Erythroblast (primary cell): ENCODE measurements at regions not wholly inside any gene's neighbourhood (a gene's known extent, or its start where the extent isn't known, plus 50 kb on each side); places are given as distances from the start of the nearest gene placed in this dataset.
A peak's percentile ranks its signal among the peaks of the same experiment; 100 is the strongest.

Experiments used
- DNase-seq, 2 experiments: peaks; one replicate each; lab custom pipeline; 2025; lab: John Stamatoyannopoulos, UW
- GATA1 ChIP-seq: IDR thresholded peaks from 2 replicates; pipeline ENCODE4 v1.6.1; 2011; ENCODE audit warnings: low read depth, mild to moderate bottlenecking, control low read depth, low read length, moderate library complexity
- POLR2A ChIP-seq: IDR thresholded peaks from 2 replicates; pipeline ENCODE4 v1.6.1; 2011; ENCODE audit warnings: mild to moderate bottlenecking, low read length

DNA sequence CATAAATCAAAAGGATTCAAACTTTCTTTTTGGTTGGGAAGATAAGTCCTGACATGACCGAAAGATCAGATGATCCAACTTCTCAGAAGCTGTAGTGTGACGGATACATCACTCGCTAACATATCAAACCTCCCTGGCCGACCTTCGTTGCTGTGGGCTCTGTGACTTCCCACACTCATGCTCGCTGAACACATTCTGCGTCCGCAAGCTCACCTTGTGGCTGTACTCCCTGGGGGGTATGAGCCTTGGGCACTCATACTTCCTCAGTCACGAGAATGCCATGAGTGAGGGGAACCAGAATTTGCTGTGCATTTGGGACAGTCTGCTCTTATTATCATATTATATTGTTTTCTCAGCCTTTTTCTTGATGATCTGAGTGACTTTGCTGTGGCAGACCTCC is 105.4 kb downstream of the RWDD3 start:
- TF ChIP-seq POLR2A (no peak), GATA1 (no peak)
- no peak for DNase-seq

DNA sequence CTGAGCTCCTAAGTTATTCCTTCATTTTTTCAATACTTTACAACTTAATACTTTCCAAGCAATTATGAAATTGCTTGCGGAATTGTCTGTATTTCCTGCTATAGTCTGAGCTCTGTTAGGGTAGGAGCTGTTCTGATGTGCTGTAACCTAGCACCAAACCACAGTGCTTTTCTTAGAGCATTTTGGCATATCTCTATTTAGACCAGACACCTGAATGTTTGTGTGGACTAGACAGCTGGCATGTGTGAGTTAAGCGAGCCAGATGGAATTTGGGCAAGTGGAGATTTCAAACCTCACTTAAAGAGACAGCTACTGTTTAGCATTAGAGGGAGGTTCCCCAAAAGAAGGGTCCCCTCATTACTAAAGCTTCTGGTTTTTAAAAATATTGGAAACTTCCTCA is 106.1 kb downstream of the RWDD3 start:
- TF ChIP-seq GATA1 = no peak
- no peak for TF ChIP-seq POLR2A

DNA sequence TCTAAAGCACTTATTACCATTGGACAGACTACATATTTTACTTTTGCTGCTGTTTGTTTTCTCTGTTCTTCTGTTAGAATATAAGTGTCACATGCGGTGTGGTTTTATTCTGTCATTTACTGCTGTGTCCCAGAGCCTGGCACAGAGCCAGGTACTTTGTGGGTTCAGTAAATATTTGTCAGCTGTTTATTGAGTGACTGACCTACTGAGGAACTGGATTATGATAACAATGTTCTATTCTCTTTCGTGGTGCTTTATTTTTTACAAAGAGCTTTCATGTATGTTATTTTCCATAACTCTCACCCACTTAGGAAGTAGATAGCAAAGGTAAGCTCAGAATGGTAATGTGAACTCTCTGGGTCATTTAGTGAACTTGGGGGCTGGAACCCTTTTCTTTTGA is 118.8 kb downstream of the RWDD3 start:
- TF ChIP-seq POLR2A (no peak), GATA1 (no peak)
- no peak for DNase-seq

More for the DNA sequence above, 106.1 kb downstream of the RWDD3 start:
- DNase-seq = no peak

DNA sequence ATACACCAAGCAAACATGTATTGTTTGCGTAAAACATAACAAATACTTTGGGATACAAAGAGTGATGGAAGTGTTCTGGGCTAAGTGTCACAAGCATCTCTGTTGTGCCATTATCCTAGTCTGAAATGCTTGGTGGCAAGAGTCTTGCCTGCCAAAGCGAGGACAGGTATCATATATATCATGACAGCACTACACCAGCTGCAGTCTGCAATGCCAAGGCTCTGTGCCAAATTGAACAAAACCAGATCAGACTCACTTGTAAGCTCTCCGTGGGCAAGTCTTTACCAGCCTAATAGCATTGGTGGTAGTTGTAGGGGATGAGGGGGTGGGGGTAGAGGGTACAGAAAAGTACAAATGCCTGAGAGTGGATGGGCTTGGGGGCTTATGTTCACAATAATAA is 119.2 kb downstream of the RWDD3 start:
- no peak for TF ChIP-seq POLR2A
- TF ChIP-seq GATA1 = no peak
- no peak for DNase-seq

DNA sequence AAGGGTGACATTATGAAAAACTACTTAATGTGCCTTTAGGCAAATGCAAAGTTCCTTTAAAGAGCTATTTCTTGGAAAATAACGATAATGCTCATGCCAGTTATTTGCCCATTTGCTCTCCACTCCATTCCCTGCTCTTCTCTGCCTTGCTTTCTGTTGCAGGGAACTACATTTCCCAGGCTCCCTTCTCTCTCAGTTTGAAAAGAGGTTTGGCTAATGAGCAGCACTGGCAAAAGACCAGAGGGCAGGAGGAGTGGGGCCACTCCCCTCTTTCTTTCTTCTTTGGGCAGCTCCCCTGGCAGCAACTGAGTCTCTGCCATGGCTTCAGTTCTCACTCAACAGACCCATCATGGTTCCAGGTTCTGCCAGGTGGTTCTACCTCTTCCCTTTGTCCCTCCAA is 130.5 kb downstream of the RWDD3 start:
- TF ChIP-seq GATA1 (no peak), POLR2A (no peak)
- DNase-seq = no peak

DNA sequence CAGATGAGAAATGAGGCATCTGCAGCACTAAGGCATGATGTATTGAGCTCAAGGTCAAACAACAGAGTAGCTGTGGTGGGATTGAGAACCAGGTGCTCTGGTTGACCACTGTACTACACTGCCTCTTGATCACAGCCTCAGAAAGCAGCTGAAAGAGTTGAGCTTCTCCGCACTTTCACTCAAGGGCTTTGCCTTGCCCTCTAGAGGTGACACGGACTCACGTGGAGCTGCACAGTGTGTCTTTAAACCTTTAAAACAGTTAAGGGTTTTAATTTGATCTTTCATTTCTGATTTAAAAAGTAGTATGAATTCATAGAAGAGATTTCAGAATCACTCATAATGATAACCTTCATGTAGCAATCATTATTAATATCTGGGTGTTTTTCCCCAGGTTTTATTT is 132.5 kb downstream of the RWDD3 start:
- DNase-seq = no peak
- TF ChIP-seq POLR2A (no peak), GATA1 (no peak)

DNA sequence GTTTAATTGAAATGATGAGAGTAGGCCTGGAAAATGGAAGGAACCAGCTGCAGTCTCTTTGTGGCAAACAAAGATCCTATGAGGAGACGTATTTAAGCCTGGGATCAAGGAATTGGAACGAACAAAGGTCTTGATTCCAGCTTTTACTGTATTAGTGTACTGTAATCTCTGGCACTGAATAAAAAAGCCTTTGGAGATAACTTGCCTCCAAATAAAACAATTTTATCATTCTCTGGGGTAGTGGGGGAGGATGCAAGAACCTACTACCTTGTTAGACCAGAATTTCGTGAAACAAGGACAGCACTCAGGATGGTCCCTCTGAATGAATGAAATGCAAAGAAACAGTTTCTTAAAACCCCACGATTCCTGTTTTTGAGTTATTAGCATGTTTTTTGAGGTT is 134.2 kb downstream of the RWDD3 start:
- TF ChIP-seq GATA1 (no peak), POLR2A (no peak)

DNA sequence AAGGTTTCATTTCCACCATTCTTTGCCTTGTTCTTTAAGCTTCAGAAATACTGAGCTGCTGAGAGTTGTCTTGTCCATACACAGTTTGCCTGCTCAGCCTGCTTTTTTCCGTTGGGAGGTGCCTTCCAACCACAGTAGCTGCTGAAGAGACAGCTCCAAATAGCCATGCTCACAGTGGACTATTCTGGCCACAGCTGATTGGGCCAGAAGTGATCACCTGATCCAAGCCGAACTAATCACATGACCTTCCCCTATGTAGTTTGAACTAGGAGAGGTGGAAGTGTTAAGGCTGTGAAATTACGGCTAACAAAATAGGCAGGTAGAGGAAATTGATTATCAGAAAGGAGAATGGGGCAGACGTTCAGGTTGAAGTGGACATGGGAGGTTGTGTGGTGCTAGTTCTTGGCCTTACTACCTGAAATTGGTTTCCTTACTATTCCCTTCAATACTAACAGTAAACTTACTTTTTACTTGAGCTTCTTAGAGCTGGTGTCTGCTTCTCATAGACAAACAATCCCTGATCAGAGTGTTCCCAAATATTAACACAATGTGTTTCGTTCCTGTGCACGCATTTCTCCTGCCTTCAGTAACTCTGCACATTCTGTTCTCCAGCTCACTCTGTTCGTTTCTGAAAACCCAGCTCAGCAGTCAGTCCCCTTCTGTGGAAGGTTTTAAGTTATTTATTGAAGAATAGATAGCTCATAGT is 136.1 kb downstream of the RWDD3 start:
- DNase-seq = peak in 1 of 2 experiments; percentile 3
- TF ChIP-seq GATA1 (no peak), POLR2A (no peak)

More for the DNA sequence above, 134.2 kb downstream of the RWDD3 start:
- no peak for DNase-seq

DNA sequence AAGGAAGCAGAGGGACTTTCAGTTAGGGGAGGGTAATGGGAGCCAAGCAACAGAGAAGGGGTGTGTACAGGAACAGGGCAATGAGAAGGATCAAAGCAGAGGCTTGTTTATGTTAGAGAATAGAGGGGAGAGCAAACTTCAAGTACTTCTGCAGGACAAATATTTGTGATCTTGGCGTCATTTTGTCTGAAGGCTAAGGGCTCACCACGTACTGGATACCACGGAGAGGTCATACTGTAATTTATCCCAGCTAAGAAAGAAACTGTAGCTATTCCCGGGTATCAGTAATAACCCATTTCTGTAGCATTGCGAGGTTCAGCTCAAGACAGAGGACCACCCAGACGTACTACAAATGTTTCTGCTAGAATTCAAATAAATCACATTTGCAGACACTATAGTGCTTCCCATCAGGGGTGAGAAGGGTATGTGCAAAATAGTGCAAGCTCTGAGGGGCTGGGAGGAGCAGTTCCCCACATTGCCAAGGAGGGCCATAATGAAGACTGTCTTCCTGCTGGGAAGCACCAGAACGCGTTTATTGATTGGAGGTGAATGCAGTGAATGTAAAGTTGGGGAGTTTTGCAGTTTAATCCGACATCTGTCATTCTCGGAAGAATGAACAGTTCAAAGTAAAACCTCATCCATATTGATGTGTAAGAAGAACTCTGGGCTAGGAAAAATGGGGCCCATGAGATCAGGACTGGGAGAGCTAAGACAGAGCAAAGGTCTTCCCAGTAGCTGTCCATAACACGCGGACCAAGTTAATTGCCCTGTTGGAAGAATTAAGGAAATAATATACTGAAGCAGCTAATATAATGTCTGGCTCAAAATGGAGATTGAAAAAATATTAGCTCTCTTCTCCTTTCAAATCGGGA is 136.9 kb downstream of the RWDD3 start:
- DNase-seq = no peak
- TF ChIP-seq POLR2A (no peak), GATA1 (no peak)

DNA sequence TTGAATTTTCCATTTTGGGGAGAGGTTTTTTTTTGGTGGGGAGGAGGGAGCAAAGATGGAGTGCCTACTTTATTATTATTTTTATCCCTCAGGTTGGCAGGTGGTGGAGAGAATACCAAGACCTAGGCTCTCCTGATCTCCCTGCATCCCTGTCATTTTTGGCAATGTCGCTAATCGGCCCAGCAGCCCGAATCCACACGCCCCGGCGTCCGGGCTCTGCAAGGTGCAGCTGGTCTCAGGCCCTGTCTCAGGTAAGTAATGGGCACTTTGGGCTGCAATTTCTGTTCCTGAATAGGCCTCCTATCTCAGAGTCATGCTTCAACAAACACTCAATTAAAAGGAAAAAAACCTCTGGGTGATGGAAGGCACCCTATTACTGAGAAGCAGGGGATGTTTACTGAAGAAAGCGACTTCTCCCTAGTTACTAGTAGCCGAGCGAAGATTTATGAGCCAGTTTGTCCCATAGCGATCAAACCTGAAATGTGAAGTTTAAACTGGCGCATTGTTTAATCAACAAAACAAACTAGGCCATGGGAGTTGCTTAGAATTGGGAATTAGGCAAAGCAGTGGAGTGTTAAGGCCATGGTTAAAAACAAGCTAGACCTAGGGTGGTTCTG is 137.8 kb downstream of the RWDD3 start:
- DNase-seq = no peak
- TF ChIP-seq POLR2A (no peak), GATA1 (no peak)

DNA sequence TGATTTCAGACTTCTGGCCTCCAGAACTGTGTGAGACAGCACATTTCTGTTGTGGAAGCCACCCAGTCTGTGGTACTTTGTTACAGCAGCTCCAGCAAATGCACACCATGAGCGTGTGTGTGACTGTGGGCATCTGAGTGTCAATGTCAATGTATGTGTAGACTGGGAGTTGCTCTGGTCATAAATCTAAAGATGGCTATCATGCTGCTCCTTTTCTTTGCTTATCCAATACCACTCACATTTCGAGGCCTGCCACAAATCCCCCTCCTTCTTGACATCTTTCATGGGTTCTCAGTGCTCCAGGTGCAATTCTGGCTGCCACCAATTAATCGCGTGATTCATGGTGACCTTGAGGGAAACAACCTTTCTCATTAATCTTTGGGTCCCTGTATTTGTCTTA is 141.2 kb downstream of the RWDD3 start:
- DNase-seq = no peak
- TF ChIP-seq POLR2A (no peak), GATA1 (no peak)

DNA sequence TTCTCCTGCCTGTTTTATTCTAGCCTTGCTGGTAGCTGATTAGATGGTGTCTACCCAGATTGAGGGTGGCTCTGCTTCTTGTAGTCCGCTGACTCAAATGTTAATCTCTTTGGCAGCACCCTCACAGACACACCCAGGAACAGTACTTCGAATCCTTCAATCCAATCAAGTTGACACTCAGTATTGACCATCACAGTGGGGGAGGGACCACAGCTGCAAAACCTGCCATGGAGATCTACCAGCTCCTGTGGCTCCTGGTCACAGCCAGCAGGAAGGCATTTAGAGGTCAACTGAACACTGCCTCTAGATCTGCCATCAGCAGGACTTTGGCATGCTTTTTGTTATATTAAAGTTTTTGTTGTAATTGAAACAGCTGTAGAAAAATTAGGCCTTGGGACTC is 146.9 kb downstream of the RWDD3 start:
- DNase-seq = no peak
- TF ChIP-seq POLR2A = no peak
- TF ChIP-seq GATA1 = no peak

DNA sequence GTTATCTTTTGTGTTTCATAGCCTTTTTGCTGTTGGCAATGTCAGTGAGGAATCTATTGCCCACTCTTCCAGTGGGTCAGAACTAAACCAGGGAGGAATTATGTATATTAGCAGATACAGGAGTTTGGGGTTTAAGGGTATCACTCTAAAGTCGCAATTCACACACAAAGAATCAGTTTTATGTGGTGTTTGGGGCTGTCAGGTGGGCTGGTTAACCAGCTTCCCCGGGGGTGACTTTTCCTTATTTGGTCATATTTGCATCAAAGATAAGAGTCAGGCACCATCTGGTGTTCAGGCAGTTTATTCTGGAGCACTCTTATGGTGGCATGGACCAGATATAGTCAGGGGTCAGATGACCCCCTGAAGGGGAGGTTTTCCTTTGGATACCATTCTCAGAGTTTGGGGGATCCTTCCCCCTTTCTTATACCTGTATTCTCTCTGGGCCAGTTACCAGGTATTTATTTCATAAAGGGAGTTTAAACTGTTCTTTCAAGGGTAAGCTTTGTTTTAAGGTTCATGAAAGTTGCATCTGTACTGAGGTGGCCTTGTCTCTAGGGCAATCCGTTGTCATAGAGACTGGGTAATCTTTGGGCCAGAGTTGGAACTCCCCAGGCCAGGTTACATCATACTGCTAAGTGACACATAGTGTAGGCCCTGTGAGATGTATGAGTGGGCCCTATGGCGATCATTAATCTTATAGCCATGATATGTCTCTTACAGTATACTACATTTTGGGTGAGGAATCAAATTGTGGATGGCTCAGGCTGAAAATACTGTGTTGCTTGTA is 148.2 kb downstream of the RWDD3 start:
- DNase-seq = peak in 1 of 2 experiments; percentile 5
- no peak for TF ChIP-seq GATA1
- TF ChIP-seq POLR2A = no peak
